Kidney (tissue), 13 donors: ENCODE measurements at regions not wholly inside any gene's neighbourhood (a gene's known extent, or its start where the extent isn't known, plus 50 kb on each side); places are given as distances from the start of the nearest gene placed in this dataset.
A peak's percentile ranks its signal among the peaks of the same experiment; 100 is the strongest.

Experiments used
- DNase-seq, 5 donors: peaks; one replicate each; pipeline ENCODE4 v3.0.0-alpha.2; 2013 to 2020
- FAIRE-seq: peaks from 2 replicates; lab custom pipeline; 2012; peaks lifted over from hg19 to GRCh38; lab: Jason Lieb, UNC
- H3K27ac ChIP-seq, 2 donors: one replicate each; pipeline ENCODE4 v1.7.0; 2013; ENCODE audit warnings: low read depth in 2 of 2, low read length in 2 of 2, inconsistent platforms in 1 of 2
- H3K27me3 ChIP-seq: one replicate; pipeline ENCODE4 v1.7.1; 2013; ENCODE audit warnings: low read length, inconsistent platforms; ENCODE audit not compliant: control insufficient read depth, insufficient read depth
- H3K36me3 ChIP-seq, 3 donors: one replicate each; pipeline versions ENCODE4 v1.7.0 to v1.7.1; 2013; ENCODE audit warnings: low read length in 3 of 3, control low read depth in 1 of 3, inconsistent platforms in 1 of 3; ENCODE audit not compliant: insufficient read depth in 3 of 3, control insufficient read depth in 2 of 3
- H3K4me1 ChIP-seq, 3 donors: one replicate each; pipeline versions ENCODE4 v1.7.0 to v1.7.1; 2013; ENCODE audit warnings: low read length in 3 of 3, inconsistent platforms in 1 of 3, low read depth in 1 of 3; ENCODE audit not compliant: control insufficient read depth in 2 of 3, insufficient read depth in 2 of 3
- H3K4me3 ChIP-seq, 3 donors: one replicate each; pipeline versions ENCODE4 v1.7.0 to v1.8.1; 2013; ENCODE audit warnings: low read length in 3 of 3, control low read depth in 1 of 3, inconsistent platforms in 1 of 3
- H3K9ac ChIP-seq, 3 donors: one replicate each; pipeline versions ENCODE4 v1.7.0 to v1.7.1; 2013; ENCODE audit warnings: low read length in 3 of 3, control low read depth in 1 of 3, inconsistent platforms in 1 of 3
- H3K9me3 ChIP-seq, 3 donors: one replicate each; pipeline versions ENCODE4 v1.7.0 to v1.7.1; 2013; ENCODE audit warnings: low read length in 3 of 3, control low read depth in 1 of 3, inconsistent platforms in 1 of 3; ENCODE audit not compliant: control insufficient read depth in 2 of 3, insufficient read depth in 1 of 3
- intact Hi-C: fragments of 100-400 bp; cut with DNase I; formaldehyde crosslinking; loops from one replicate; pipeline ENCODE4 v1.11.1; 2022
- TF ChIP-seq, protein P1 (sequence below): IDR thresholded peaks from 3 replicates; pipeline ENCODE4 v1.5.1; 2012; ENCODE audit warnings: mild to moderate bottlenecking, moderate library complexity, borderline replicate concordance; ENCODE audit not compliant: insufficient read depth; ENCODE audit errors: extremely low read depth
- donor health status: control.
- donor health status: control.
- donor health status: control.
- donor health status: control.
- donor health status: control.
- donor health status: DM: yes; HTN: yes; CAD: no.
- donor health status: Normal renal cell carcinoma (clear cell type).

DNA sequence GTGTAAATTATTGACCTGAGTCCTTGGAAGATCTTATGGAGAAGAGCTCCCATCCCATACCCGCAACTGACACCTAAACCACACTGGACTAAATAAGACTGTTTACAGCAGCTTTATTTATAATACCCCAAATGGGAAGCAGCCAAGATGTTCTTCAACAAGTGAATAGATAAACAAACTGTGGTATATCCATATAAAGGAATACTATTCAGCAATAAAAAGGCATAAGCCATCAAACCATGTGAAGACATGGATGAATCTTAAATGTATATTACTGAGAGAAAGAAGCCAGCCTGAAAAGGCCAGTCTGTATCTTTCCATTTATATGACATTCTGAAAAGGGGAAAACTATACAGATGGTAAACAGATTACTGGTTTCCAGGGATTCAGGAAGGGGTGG is 212.7 kb downstream of the TPBG start:
- Histone ChIP-seq H3K4me3 (no peak overlapping the region), H3K4me1 (no peaks in the 10 kb centered on the region), H3K36me3 (no peaks in the 10 kb centered on the region), H3K27me3 (no peaks in the 10 kb centered on the region), H3K27ac (no peak overlapping the region), H3K9me3 (peaks cover 0 to 8% (median 0%) of the 10 kb centered on the region in 3 donors), H3K9ac (no peak overlapping the region)
- DNase-seq = no peak
- no peak for FAIRE-seq
- TF ChIP-seq, protein P1, sequence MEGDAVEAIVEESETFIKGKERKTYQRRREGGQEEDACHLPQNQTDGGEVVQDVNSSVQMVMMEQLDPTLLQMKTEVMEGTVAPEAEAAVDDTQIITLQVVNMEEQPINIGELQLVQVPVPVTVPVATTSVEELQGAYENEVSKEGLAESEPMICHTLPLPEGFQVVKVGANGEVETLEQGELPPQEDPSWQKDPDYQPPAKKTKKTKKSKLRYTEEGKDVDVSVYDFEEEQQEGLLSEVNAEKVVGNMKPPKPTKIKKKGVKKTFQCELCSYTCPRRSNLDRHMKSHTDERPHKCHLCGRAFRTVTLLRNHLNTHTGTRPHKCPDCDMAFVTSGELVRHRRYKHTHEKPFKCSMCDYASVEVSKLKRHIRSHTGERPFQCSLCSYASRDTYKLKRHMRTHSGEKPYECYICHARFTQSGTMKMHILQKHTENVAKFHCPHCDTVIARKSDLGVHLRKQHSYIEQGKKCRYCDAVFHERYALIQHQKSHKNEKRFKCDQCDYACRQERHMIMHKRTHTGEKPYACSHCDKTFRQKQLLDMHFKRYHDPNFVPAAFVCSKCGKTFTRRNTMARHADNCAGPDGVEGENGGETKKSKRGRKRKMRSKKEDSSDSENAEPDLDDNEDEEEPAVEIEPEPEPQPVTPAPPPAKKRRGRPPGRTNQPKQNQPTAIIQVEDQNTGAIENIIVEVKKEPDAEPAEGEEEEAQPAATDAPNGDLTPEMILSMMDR = no peak
- intact Hi-C loops = no loop called here

DNA sequence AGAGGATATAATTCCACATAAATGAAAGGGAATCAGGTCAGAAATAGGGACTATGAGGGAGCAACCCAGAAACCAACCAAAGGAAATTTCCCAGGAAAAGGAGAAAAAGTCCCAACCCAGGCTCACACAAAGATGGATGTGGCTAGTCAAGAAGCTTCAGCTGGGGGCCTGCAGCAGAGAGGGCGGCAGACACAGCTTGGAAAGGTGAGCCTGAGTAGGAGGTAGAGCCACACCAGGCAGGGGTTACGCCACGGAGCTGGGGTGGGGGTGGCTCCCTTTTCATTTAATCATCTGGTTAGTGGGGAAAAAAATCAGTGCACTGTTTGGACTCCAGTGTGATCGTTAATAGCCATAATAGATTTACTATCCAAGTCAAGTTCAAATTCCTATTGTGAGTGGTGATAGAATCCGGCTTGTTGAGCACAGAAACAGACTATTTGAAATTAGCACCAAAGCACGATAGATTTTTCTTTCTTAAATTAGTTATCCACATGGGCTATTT is 220.6 kb downstream of the TPBG start:
- no peak overlapping the region for H3K4me3 ChIP-seq
- no peak overlapping the region for H3K27ac ChIP-seq
- H3K36me3 ChIP-seq = no peaks in the 10 kb centered on the region
- intact Hi-C loops = no loop called here
- H3K9me3 ChIP-seq = no peaks in the 10 kb centered on the region
- DNase-seq = peak in 3 of 5 donors; percentile 20 to 73 (median 55)
- no peak overlapping the region for H3K9ac ChIP-seq
- H3K4me1 ChIP-seq = no peaks in the 10 kb centered on the region
- no peaks in the 10 kb centered on the region for H3K27me3 ChIP-seq
- no peak for FAIRE-seq
- TF ChIP-seq, protein P1 = no peak

DNA sequence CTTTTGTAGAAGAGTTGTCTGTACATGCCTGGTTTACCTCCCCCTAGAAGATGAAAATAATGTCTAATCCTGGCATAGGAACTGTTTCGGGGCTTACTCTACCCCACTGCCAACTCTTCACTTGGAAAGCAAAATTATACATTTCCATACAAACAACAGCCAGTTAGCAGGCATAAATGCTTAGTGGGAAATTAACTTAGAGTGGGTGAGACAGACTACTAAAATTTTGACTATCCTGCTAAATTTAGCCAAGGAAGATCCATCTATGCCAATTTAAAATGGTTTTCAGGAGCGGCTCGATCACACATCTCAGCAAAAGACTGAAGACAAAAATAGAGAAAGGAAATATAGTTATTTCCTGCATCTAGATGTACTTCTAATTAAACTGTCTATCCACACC is 221.2 kb downstream of the TPBG start:
- H3K4me3 ChIP-seq = no peak overlapping the region
- no peaks in the 10 kb centered on the region for H3K9me3 ChIP-seq
- no peak overlapping the region for H3K27ac ChIP-seq
- no peak overlapping the region for H3K9ac ChIP-seq
- FAIRE-seq (no peak), DNase-seq (no peak)
- TF ChIP-seq, protein P1 = no peak
- no peaks in the 10 kb centered on the region for H3K4me1 ChIP-seq
- H3K27me3 ChIP-seq = no peaks in the 10 kb centered on the region
- H3K36me3 ChIP-seq = no peaks in the 10 kb centered on the region
- intact Hi-C loops = no loop called here

DNA sequence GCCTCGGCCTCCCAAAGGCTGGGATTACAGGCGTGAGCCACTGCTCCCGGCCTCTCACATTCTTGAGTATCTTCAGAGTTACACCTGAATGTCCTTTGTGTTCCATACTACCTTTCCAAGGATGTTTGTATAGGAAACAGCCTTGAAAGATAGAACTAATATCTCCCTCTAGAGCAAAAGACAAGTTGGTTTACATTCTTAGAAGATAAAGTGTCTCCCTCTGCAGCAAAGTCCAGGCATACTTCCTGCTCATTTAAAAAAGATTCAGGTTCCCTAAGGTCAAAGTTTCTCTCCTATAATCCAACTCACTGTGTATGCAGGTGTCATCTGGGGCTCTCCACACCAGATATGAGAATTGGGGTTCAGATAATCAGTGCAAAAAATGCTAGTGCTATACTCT is 224.4 kb downstream of the TPBG start:
- Histone ChIP-seq H3K9me3 (no peaks in the 10 kb centered on the region), H3K27ac (no peak overlapping the region), H3K27me3 (no peaks in the 10 kb centered on the region), H3K4me1 (no peaks in the 10 kb centered on the region), H3K36me3 (no peaks in the 10 kb centered on the region), H3K9ac (no peak overlapping the region), H3K4me3 (no peak overlapping the region)
- TF ChIP-seq, protein P1 = no peak
- no peak for FAIRE-seq
- intact Hi-C loops = no loop called here
- DNase-seq = no peak
